ENCODE measurements at regions not wholly inside any gene's neighbourhood (a gene's known extent, or its start where the extent isn't known, plus 50 kb on each side); places are given as distances from the start of the nearest gene placed in this dataset.

- H3K4me3 Mint-ChIP-seq = no peak overlapping the region
- H3K27me3 Mint-ChIP-seq (ENCODE audit: low read depth, poor library complexity) = no peaks in the 10 kb centered on the region
- H3K4me1 Mint-ChIP-seq = no peaks in the 10 kb centered on the region
- DNase-seq = no peak
- peaks cover 29% of the 10 kb centered on the region for H3K9me3 Mint-ChIP-seq
- no peak for TF ChIP-seq CTCF (IDR thresholded peaks at IDR 0.05)
- H3K27ac Mint-ChIP-seq = no peak overlapping the region
- H3K36me3 Mint-ChIP-seq (ENCODE audit: low read depth) = peaks cover 7% of the 10 kb centered on the region
Observed at GRCh38 chr1:102783487-102783886, 324.8 kb downstream of the COL11A1 start.

- Mint-ChIP-seq H3K4me1 (no peaks in the 10 kb centered on the region), H3K36me3 (ENCODE audit: low read depth) (peaks cover 7% of the 10 kb centered on the region)
Observed at GRCh38 chr1:102782144-102782543, 326.2 kb downstream of the COL11A1 start.

GRCh38 chr1:102776071-102776470 is 332.3 kb downstream of the COL11A1 start:
- Mint-ChIP-seq H3K9me3 (no peaks in the 10 kb centered on the region), H3K27ac (no peak overlapping the region), H3K27me3 (ENCODE audit: low read depth, poor library complexity) (no peaks in the 10 kb centered on the region), H3K4me1 (no peaks in the 10 kb centered on the region), H3K36me3 (ENCODE audit: low read depth) (no peaks in the 10 kb centered on the region), H3K4me3 (no peak overlapping the region)
- no peak for TF ChIP-seq CTCF (IDR thresholded peaks at IDR 0.05)
- DNase-seq = no peak

More at GRCh38 chr1:102782144-102782543, 326.2 kb downstream of the COL11A1 start:
- Mint-ChIP-seq H3K27ac (no peak overlapping the region), H3K4me3 (no peak overlapping the region), H3K27me3 (ENCODE audit: low read depth, poor library complexity) (no peaks in the 10 kb centered on the region), H3K9me3 (peaks cover 29% of the 10 kb centered on the region)
- no peak for TF ChIP-seq CTCF (IDR thresholded peaks at IDR 0.05)
- no peak for DNase-seq

GRCh38 chr1:102772831-102773230 is 335.5 kb downstream of the COL11A1 start:
- Mint-ChIP-seq H3K9me3 (no peaks in the 10 kb centered on the region), H3K27me3 (ENCODE audit: low read depth, poor library complexity) (no peaks in the 10 kb centered on the region), H3K36me3 (ENCODE audit: low read depth) (no peaks in the 10 kb centered on the region), H3K4me3 (no peak overlapping the region), H3K4me1 (no peaks in the 10 kb centered on the region), H3K27ac (no peak overlapping the region)
- no peak for DNase-seq
- TF ChIP-seq CTCF (IDR thresholded peaks at IDR 0.05) = no peak

GRCh38 chr1:102758418-102758817 is 349.9 kb downstream of the COL11A1 start:
- no peak overlapping the region for H3K27ac Mint-ChIP-seq
- no peaks in the 10 kb centered on the region for H3K4me1 Mint-ChIP-seq
- H3K4me3 Mint-ChIP-seq = no peak overlapping the region

More at GRCh38 chr1:102758418-102758817, 349.9 kb downstream of the COL11A1 start:
- H3K9me3 Mint-ChIP-seq = no peaks in the 10 kb centered on the region
- H3K36me3 Mint-ChIP-seq (ENCODE audit: low read depth) = no peaks in the 10 kb centered on the region
- no peak for TF ChIP-seq CTCF (IDR thresholded peaks at IDR 0.05)
- DNase-seq = no peak
- no peaks in the 10 kb centered on the region for H3K27me3 Mint-ChIP-seq (ENCODE audit: low read depth, poor library complexity)

Measured in nephron progenitor cell (in vitro differentiated cells).